Activated CD8-positive, alpha-beta T cell treated with anti-CD3 and anti-CD28 coated beads for 36 hours (primary cell): ENCODE measurements at regions not wholly inside any gene's neighbourhood (a gene's known extent, or its start where the extent isn't known, plus 50 kb on each side); places are given as distances from the start of the nearest gene placed in this dataset.

Experiments used
- ATAC-seq: fragments of 200-7000 bp; cut with Tn5 transposase; one replicate; pipeline ENCODE4 v1.10.0; 2021; ENCODE audit warnings: mild to moderate bottlenecking, moderate library complexity
- CTCF ChIA-PET: fragments of 350-600 bp; sonication (Branson Sonifier 250); formaldehyde crosslinking; loops from one replicate; lab custom pipeline; 2021; ENCODE audit warnings: antibody characterized with exemption; lab: Charles Lee
- POLR2A ChIA-PET: fragments of 350-600 bp; sonication (Branson Sonifier 250); formaldehyde crosslinking; loops from one replicate; lab custom pipeline; 2021; ENCODE audit warnings: antibody characterized with exemption; lab: Charles Lee
- DNase-seq: peaks from one replicate; pipeline ENCODE4 v3.0.0-alpha.2; 2020
- H3K27ac Mint-ChIP-seq: one replicate; pipeline ENCODE4 v1.8.0; 2021; ENCODE audit warnings: mild to moderate bottlenecking, mixed read lengths
- H3K27me3 Mint-ChIP-seq: one replicate; pipeline ENCODE4 v1.8.0; 2021; ENCODE audit warnings: mixed read lengths
- H3K36me3 Mint-ChIP-seq: one replicate; pipeline ENCODE4 v1.8.0; 2021; ENCODE audit warnings: low read depth, mixed read lengths
- H3K4me1 Mint-ChIP-seq: one replicate; pipeline ENCODE4 v1.8.0; 2021; ENCODE audit warnings: low read depth, mixed read lengths
- H3K4me3 Mint-ChIP-seq: one replicate; pipeline ENCODE4 v1.8.0; 2021; ENCODE audit warnings: mild to moderate bottlenecking, moderate library complexity, mixed read lengths
- H3K9me3 Mint-ChIP-seq: one replicate; pipeline ENCODE4 v1.8.0; 2021; ENCODE audit warnings: mixed read lengths
- intact Hi-C: fragments of 100-400 bp; cut with micrococcal nuclease; formaldehyde crosslinking; loops from one replicate; pipeline ENCODE4 v1.10.0; 2022
- TF ChIP-seq, protein P1 (sequence below): fragments of 200-600 bp; IDR thresholded peaks from one replicate; pipeline ENCODE4 v1.8.0; 2022; ENCODE audit warnings: antibody characterized with exemption, mild to moderate bottlenecking

DNA sequence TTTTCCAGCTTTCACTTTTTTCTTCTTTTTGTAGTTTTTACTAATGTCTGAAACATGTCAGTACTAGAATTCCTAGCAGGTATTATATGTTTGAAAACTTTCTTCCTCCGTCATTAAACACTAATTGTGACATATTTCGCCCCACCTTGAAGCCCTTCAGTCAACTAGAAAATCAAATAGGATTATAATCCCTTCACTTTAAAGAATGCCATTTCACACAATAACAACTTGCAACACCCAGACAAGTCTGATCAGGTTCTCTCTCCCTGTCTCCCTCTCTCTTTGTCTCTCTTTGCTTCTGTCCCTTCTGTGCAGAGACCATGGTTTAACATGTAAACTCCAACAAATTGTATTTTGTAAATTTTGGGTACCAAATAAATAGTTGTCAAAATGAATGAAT lies 373.5 kb downstream of the SEMA3D start:
- TF ChIP-seq, protein P1, sequence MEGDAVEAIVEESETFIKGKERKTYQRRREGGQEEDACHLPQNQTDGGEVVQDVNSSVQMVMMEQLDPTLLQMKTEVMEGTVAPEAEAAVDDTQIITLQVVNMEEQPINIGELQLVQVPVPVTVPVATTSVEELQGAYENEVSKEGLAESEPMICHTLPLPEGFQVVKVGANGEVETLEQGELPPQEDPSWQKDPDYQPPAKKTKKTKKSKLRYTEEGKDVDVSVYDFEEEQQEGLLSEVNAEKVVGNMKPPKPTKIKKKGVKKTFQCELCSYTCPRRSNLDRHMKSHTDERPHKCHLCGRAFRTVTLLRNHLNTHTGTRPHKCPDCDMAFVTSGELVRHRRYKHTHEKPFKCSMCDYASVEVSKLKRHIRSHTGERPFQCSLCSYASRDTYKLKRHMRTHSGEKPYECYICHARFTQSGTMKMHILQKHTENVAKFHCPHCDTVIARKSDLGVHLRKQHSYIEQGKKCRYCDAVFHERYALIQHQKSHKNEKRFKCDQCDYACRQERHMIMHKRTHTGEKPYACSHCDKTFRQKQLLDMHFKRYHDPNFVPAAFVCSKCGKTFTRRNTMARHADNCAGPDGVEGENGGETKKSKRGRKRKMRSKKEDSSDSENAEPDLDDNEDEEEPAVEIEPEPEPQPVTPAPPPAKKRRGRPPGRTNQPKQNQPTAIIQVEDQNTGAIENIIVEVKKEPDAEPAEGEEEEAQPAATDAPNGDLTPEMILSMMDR: no peak
- no peaks in the 10 kb centered on the region for H3K36me3 Mint-ChIP-seq
- intact Hi-C loops: no loop called here
- no peak overlapping the region for H3K27ac Mint-ChIP-seq
- no peaks in the 10 kb centered on the region for H3K9me3 Mint-ChIP-seq
- H3K27me3 Mint-ChIP-seq: no peaks in the 10 kb centered on the region
- ChIA-PET POLR2A (no interaction called here), CTCF (no interaction called here)
- no peaks in the 10 kb centered on the region for H3K4me1 Mint-ChIP-seq
- ATAC-seq: no peak
- H3K4me3 Mint-ChIP-seq: no peak overlapping the region
- no peak for DNase-seq

DNA sequence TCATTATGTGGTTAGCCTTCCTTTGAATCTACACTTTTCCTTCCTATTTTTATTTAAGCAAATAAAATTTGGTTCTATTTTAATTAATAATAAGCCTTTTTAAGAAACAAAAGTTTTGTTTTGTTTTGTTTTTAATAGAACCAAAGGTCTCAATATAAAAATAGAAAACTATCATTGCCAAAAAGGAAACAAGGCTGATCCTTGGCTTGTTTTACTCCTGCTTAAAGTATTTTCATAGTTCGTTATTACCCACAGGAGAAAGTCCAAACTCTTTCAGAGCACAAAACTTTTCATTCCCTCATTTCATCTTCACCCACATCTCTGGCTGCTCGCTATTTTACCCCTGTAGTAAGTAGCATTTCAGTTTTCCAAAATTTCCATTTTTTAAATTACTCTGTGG lies 374.8 kb downstream of the SEMA3D start:
- no peaks in the 10 kb centered on the region for H3K27me3 Mint-ChIP-seq
- no peak overlapping the region for H3K27ac Mint-ChIP-seq

DNA sequence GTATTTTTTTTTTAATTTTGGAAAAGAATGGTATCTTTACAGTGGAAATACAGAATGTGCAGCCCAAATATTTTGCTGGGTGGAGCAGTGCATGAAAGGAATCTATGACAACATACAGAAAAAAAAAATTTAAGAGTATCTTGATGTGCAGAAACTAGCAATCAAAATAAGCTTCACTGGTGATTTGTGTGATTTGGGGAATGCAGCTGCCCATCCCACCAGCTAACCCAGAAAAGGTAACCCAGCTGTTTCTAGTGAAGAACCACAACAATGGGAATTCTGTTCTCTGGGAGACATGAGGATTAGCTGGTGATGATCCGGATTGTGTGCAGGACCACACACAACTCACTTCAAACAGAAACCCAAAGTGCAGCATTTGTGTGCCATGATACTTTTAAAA lies 375.5 kb downstream of the SEMA3D start:
- ChIA-PET CTCF (no interaction called here), POLR2A (no interaction called here)
- H3K4me3 Mint-ChIP-seq: no peak overlapping the region
- TF ChIP-seq, protein P1: no peak
- no peaks in the 10 kb centered on the region for H3K27me3 Mint-ChIP-seq
- no peaks in the 10 kb centered on the region for H3K36me3 Mint-ChIP-seq
- ATAC-seq (no peak), DNase-seq (no peak)
- intact Hi-C loops: no loop called here
- no peaks in the 10 kb centered on the region for H3K4me1 Mint-ChIP-seq
- no peaks in the 10 kb centered on the region for H3K9me3 Mint-ChIP-seq
- H3K27ac Mint-ChIP-seq: no peak overlapping the region

More for the DNA sequence above, 374.8 kb downstream of the SEMA3D start:
- no peak for DNase-seq
- TF ChIP-seq, protein P1: no peak
- H3K4me1 Mint-ChIP-seq: no peaks in the 10 kb centered on the region
- CTCF ChIA-PET: no interaction called here
- intact Hi-C loops: no loop called here
- POLR2A ChIA-PET: no interaction called here
- H3K4me3 Mint-ChIP-seq: no peak overlapping the region
- no peaks in the 10 kb centered on the region for H3K36me3 Mint-ChIP-seq
- no peak for ATAC-seq
- no peaks in the 10 kb centered on the region for H3K9me3 Mint-ChIP-seq

DNA sequence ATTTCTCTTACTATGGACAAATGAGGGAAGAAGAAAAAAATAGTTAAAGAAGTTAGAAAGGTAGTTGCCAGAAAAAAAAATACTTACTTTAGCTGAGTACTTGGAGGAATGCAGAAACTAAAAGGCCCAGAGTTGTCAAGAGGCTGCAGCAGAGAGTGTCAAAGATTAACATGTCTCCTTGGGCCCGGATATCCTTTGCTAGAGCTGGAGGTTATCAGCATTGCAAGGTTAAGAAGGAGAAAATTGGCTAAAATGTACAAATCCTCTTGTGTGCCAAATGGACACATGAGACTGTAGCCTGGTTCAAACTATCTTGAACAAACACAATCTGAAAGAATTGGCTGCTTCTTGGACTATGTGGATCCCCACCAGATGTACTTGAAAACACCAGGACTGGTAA lies 377.0 kb downstream of the SEMA3D start:
- TF ChIP-seq, protein P1: no peak
- ATAC-seq: no peak
- no peaks in the 10 kb centered on the region for H3K27me3 Mint-ChIP-seq
- no peak overlapping the region for H3K4me3 Mint-ChIP-seq
- H3K36me3 Mint-ChIP-seq: no peaks in the 10 kb centered on the region
- DNase-seq: no peak
- ChIA-PET CTCF (no interaction called here), POLR2A (no interaction called here)
- no peaks in the 10 kb centered on the region for H3K9me3 Mint-ChIP-seq
- H3K27ac Mint-ChIP-seq: no peak overlapping the region
- intact Hi-C loops: no loop called here
- no peaks in the 10 kb centered on the region for H3K4me1 Mint-ChIP-seq

DNA sequence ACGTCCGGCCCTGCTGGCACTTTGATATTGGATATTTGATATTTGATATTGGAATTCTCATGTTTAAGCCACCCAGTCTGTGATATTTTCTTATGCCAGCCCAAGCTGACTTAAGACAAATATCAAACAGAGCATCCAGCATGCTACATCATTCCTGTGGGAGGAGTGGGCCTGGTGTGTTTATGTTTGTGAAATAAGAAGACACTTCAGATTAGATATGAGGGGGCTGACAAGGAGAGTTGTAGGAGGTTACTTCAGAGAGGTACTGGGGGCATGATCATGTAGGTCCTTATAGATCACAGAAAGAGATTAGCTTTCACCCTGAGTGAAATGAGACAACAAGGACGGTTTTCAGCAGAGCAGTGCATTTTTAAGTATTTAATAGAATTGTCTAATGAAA lies 382.9 kb downstream of the SEMA3D start:
- DNase-seq (no peak), ATAC-seq (no peak)
- Mint-ChIP-seq H3K4me1 (no peaks in the 10 kb centered on the region), H3K36me3 (no peaks in the 10 kb centered on the region), H3K4me3 (no peak overlapping the region), H3K9me3 (no peaks in the 10 kb centered on the region), H3K27ac (no peak overlapping the region), H3K27me3 (no peaks in the 10 kb centered on the region)
- TF ChIP-seq, protein P1: no peak
- intact Hi-C loops: no loop called here
- CTCF ChIA-PET: no interaction called here
- POLR2A ChIA-PET: no interaction called here
